Transverse colon (tissue), 4 donors: ENCODE measurements at regions not wholly inside any gene's neighbourhood (a gene's known extent, or its start where the extent isn't known, plus 50 kb on each side); places are given as distances from the start of the nearest gene placed in this dataset.

ENCODE experiments used
- DNase-seq: peaks from one replicate; pipeline ENCODE4 v3.0.0-alpha.2; 2019
- H3K27ac ChIP-seq, 4 donors: fragments of 200-600 bp; sonication (generic); 2 replicates each; pipeline ENCODE4 v1.5.1; 2016 to 2018; ENCODE audit warnings: inconsistent platforms in 4 of 4
- H3K27me3 ChIP-seq: fragments of 200-600 bp; sonication (generic); 2 replicates; pipeline ENCODE4 v1.5.1; 2017; ENCODE audit warnings: inconsistent platforms
- H3K36me3 ChIP-seq, 4 donors: fragments of 200-600 bp; sonication (generic); 2 replicates each; pipeline ENCODE4 v1.5.1; 2017 to 2019; ENCODE audit warnings: inconsistent platforms in 4 of 4
- H3K4me1 ChIP-seq, 4 donors: fragments of 200-600 bp; sonication (generic); 2 replicates each; pipeline ENCODE4 v1.5.1; 2017 to 2020; ENCODE audit warnings: inconsistent platforms in 4 of 4
- H3K4me3 ChIP-seq, 4 donors: fragments of 200-600 bp; sonication (generic); 1 replicate in 1 of 4; 2 replicates in 3 of 4; pipeline versions ENCODE4 v1.5.1 to v1.6.1; 2017 to 2019; ENCODE audit warnings: inconsistent platforms in 4 of 4
- H3K9me3 ChIP-seq, 2 donors: fragments of 200-600 bp; sonication (generic); 2 replicates each; pipeline ENCODE4 v1.5.1; 2017 to 2019; ENCODE audit warnings: inconsistent platforms in 2 of 2
- CTCF ChIP-seq, 5 experiments: fragments of 200-600 bp in 3 of 5; fragments of 450-650 bp in 2 of 5; sonication (generic) in 3 of 5; IDR thresholded peaks; 1 replicate in 2 of 5; 2 replicates in 3 of 5; pipeline ENCODE4 v1.5.1; 2016 to 2017; ENCODE audit warnings: antibody characterized with exemption in 5 of 5, inconsistent platforms in 3 of 5, mild to moderate bottlenecking in 2 of 5, moderate library complexity in 1 of 5
- EP300 ChIP-seq: sonication (generic); formaldehyde crosslinking; IDR thresholded peaks from one replicate; pipeline ENCODE4 v1.6.1; 2017; ENCODE audit warnings: antibody characterized with exemption, low read depth
- POLR2A ChIP-seq: fragments of 450-650 bp; IDR thresholded peaks from one replicate; pipeline ENCODE4 v1.6.1; 2016; ENCODE audit warnings: antibody characterized with exemption, mild to moderate bottlenecking, moderate library complexity
- POLR2AphosphoS5 ChIP-seq, 3 donors: sonication (generic); formaldehyde crosslinking; IDR thresholded peaks; one replicate each; pipeline ENCODE4 v1.6.1; 2016; ENCODE audit warnings: antibody characterized with exemption in 3 of 3
- WGBS, 2 donors: methylation state at CpG; one replicate each; pipeline ENCODE4 v1.1.5; 2018; ENCODE audit warnings: low coverage in 1 of 2; 5-methylcytosine and 5-hydroxymethylcytosine counted together
- in situ Hi-C, 4 donors: fragments of 200-750 bp; cut with MboI; loops; one replicate each; pipeline versions ENCODE4 v1.15.0 to v1.15.1; 2017; ENCODE audit warnings: low sequenced_read_pairs in 3 of 4, low pct_ligation_motif_present in 1 of 4, low pct_unique_long_range_greater_than_20kb in 1 of 4
- intact Hi-C: fragments of 100-400 bp; cut with DNase I; formaldehyde crosslinking; loops from one replicate; pipeline ENCODE4 v1.15.1; 2023; ENCODE audit warnings: low total_unique reads

DNA sequence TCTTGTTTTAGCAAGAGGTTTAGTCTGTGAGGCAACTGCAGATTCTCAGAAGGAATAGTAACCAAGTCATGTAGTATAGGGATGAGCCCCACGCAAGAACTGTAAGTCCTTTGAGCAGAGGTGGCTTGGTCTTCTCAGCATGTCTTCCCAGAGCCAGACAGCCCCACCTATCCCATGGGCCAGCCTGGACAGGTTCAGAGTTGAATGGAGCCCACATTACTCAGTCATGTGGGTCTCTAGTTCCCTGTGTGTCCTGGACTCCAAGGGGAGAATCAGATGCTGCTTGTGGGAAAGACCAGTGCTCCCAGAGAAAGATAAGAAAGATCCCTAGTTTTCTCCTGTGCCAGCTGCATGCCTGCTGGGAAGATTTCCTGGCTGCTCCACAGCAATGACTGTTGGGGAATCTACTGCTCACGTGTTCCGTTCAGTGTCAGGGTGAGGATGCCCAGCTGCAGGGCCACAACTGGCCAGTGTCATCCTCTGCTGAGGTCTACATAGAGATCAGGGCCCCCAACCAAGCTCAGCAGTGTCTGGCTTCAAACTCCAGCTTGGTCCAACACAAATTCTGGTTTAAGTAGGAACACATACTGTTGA is 66.9 kb upstream of the UNC5B start:
- 89% methylated on average over 3 of the region's 3 CpGs; no CpG with 5 or more reads in 1 of the 2 donors for WGBS, 2 donors
- H3K9me3 ChIP-seq, result no peaks in the 10 kb centered on the region
- H3K27me3 ChIP-seq, result peaks cover 7% of the 10 kb centered on the region
- no peaks in the 10 kb centered on the region for H3K4me1 ChIP-seq
- TF ChIP-seq POLR2A, result no peak
- no peak for TF ChIP-seq EP300
- TF ChIP-seq POLR2AphosphoS5 (IDR thresholded peaks at IDR 0.05), result no peak
- no peak for TF ChIP-seq CTCF (IDR thresholded peaks at IDR 0.05)
- intact Hi-C loops, result no loop called here
- H3K36me3 ChIP-seq, result no peaks in the 10 kb centered on the region
- H3K27ac ChIP-seq, result no peak overlapping the region
- no peak overlapping the region for H3K4me3 ChIP-seq
- in situ Hi-C loops, result no loop called here
- no peak for DNase-seq

- H3K4me1 ChIP-seq, result no peaks in the 10 kb centered on the region
- in situ Hi-C loops (no loop called here), intact Hi-C loops (no loop called here)
- no peak overlapping the region for H3K27ac ChIP-seq
- TF ChIP-seq EP300 (no peak), CTCF (IDR thresholded peaks at IDR 0.05) (no peak), POLR2A (no peak), POLR2AphosphoS5 (IDR thresholded peaks at IDR 0.05) (no peak)
- H3K4me3 ChIP-seq, result no peak overlapping the region
- H3K9me3 ChIP-seq, result no peaks in the 10 kb centered on the region
- DNase-seq, result no peak
- H3K36me3 ChIP-seq, result no peaks in the 10 kb centered on the region
- WGBS, 2 donors, result 60 to 77% methylated on average over 1 to 2 of the region's 2 CpGs
- H3K27me3 ChIP-seq, result peaks cover 7% of the 10 kb centered on the region
Observed at GRCh38 chr10:71150796-71151195, 61.6 kb upstream of the UNC5B start.

DNA sequence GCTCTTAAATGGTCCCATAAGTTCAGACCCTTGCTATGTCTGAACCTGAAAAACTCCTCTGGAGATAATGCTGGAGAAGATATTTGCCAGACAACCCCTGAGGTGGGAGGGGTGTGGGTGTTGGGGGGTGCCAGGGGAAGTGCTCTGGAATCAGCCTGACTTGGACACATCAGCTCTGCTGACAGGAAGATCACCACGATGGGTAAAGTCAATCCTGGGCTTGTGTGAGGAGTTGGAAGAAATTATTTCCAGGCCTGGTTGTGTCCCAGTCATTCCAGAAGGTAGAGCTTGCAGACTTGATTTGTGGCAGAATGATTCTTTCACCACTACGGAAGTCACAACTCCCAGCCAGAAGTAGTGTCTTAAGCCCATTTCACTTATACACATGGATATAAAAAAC is 60.3 kb upstream of the UNC5B start:
- in situ Hi-C loops (no loop called here), intact Hi-C loops (no loop called here)
- Histone ChIP-seq H3K27me3 (peaks cover under 1% of the 10 kb centered on the region), H3K27ac (no peak overlapping the region), H3K4me1 (no peaks in the 10 kb centered on the region), H3K4me3 (no peak overlapping the region), H3K36me3 (no peaks in the 10 kb centered on the region), H3K9me3 (no peaks in the 10 kb centered on the region)
- WGBS, 2 donors, result 80% methylated on average over 2 of the region's 2 CpGs; no CpG with 5 or more reads in 1 of the 2 donors
- no peak for DNase-seq
- TF ChIP-seq CTCF (IDR thresholded peaks at IDR 0.05) (no peak), POLR2AphosphoS5 (IDR thresholded peaks at IDR 0.05) (no peak), POLR2A (no peak), EP300 (no peak)

- Histone ChIP-seq H3K4me3 (no peak overlapping the region), H3K9me3 (no peaks in the 10 kb centered on the region), H3K36me3 (no peaks in the 10 kb centered on the region), H3K4me1 (no peaks in the 10 kb centered on the region), H3K27ac (no peak overlapping the region), H3K27me3 (no peaks in the 10 kb centered on the region)
- intact Hi-C loops, result no loop called here
- WGBS, 2 donors, result 40 to 42% methylated on average over 2 of the region's 2 CpGs
- no peak for DNase-seq
- TF ChIP-seq POLR2AphosphoS5 (IDR thresholded peaks at IDR 0.05) (no peak), CTCF (IDR thresholded peaks at IDR 0.05) (no peak), POLR2A (no peak), EP300 (no peak)
- in situ Hi-C loops, result no loop called here
Observed at GRCh38 chr10:71156436-71156835, 55.9 kb upstream of the UNC5B start.
